OCI-LY3 (cell line): ENCODE measurements at regions not wholly inside any gene's neighbourhood (a gene's known extent, or its start where the extent isn't known, plus 50 kb on each side); places are given as distances from the start of the nearest gene placed in this dataset.

Experiments used
- H2AFZ ChIP-seq: fragments of 200-600, 300-600 bp; shearing (Covaris generic); 2 replicates; pipeline ENCODE4 v1.6.0; 2014; ENCODE audit warnings: antibody characterized with exemption, low read depth, low read length
- H3K27ac ChIP-seq: fragments of 200-600, 300-600 bp; sonication (generic); 2 replicates; pipeline ENCODE4 v1.5.1; 2014; ENCODE audit warnings: mild to moderate bottlenecking, low read length, moderate library complexity, mixed read lengths
- H3K27me3 ChIP-seq: fragments of 200-600, 300-600 bp; sonication (generic); 2 replicates; pipeline ENCODE4 v1.6.1; 2014; ENCODE audit warnings: low read depth, low read length, mixed read lengths
- H3K36me3 ChIP-seq: fragments of 200-600, 300-600 bp; sonication (generic); replicated peaks from 2 replicates; pipeline ENCODE3; 2014; ENCODE audit warnings: low read depth, low read length, mixed read lengths
- H3K4me1 ChIP-seq: fragments of 300-600, 200-600 bp; sonication (generic); 2 replicates; pipeline ENCODE4 v1.6.1; 2014; ENCODE audit warnings: low read length, mixed read lengths
- H3K4me2 ChIP-seq: fragments of 200-600, 300-600 bp; sonication (generic); 2 replicates; pipeline ENCODE4 v1.6.1; 2014; ENCODE audit warnings: low read length, mixed read lengths
- H3K4me3 ChIP-seq: fragments of 300-600, 200-600 bp; sonication (generic); 2 replicates; pipeline ENCODE4 v1.5.1; 2014; ENCODE audit warnings: antibody characterized with exemption, mild to moderate bottlenecking, low read length, moderate library complexity
- H3K79me2 ChIP-seq: fragments of 300-600, 200-600 bp; shearing (Covaris generic); 2 replicates; pipeline ENCODE4 v1.6.1; 2014; ENCODE audit warnings: mild to moderate bottlenecking, low read length, mixed read lengths
- H3K9ac ChIP-seq: fragments of 300-600, 200-600 bp; shearing (Covaris generic); 2 replicates; pipeline ENCODE4 v1.6.0; 2014; ENCODE audit warnings: mild to moderate bottlenecking, low read length, moderate library complexity
- H3K9me3 ChIP-seq: fragments of 200-600, 300-600 bp; shearing (Covaris generic); 2 replicates; pipeline ENCODE4 v1.6.1; 2014; ENCODE audit warnings: low read length, mixed read lengths; ENCODE audit not compliant: insufficient read depth
- H4K20me1 ChIP-seq: fragments of 200-600, 300-600 bp; sonication (generic); 2 replicates; pipeline ENCODE4 v1.6.1; 2016; ENCODE audit warnings: low read length, mixed read lengths; ENCODE audit not compliant: insufficient read depth
- CTCF ChIP-seq: fragments of 200-600, 300-600 bp; sonication (generic); IDR thresholded peaks from 2 replicates; pipeline ENCODE4 v1.5.1; 2014; ENCODE audit warnings: antibody characterized with exemption, low read length, low read depth
- EZH2phosphoT487 ChIP-seq: fragments of 200-600 bp; shearing (Covaris generic); IDR thresholded peaks from 2 replicates; pipeline ENCODE4 v1.6.1; 2018; ENCODE audit warnings: antibody characterized with exemption, mixed run types, low read depth

DNA sequence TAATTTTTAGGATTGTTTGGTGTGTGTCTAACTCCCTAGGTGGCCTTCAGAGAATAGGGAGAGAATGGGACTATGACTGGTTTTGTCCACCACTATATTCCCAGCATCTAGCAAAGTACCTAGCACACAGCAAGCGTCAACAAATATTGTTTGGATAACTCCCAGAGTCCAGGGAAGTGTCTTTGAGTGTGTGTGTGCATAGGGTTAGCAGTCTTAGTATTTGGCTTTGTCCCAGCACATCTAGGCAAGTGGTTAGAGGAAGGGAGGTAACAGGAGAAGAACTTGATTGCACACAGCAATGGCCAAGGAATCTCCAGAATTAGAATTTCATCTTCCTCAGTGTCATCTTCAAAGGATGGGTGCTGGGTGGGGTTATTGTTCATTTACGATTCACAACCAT, 385.4 kb upstream of the CDH5 start:
- Histone ChIP-seq H3K4me1 (no peaks in the 10 kb centered on the region), H3K36me3 (no peaks in the 10 kb centered on the region), H2AFZ (no peak overlapping the region), H3K79me2 (no peaks in the 10 kb centered on the region), H3K4me3 (no peak overlapping the region), H3K27ac (no peak overlapping the region), H3K9me3 (no peaks in the 10 kb centered on the region), H3K4me2 (no peak overlapping the region), H3K27me3 (peaks cover 9% of the 10 kb centered on the region; the same call in 1 of the 2 replicates), H3K9ac (no peak overlapping the region), H4K20me1 (no peaks in the 10 kb centered on the region)
- TF ChIP-seq CTCF (no peak), EZH2phosphoT487 (no peak)

GRCh38 chr16:65975049-65975708, 391.3 kb upstream of the CDH5 start:
- H3K9ac ChIP-seq: no peak overlapping the region
- H3K27me3 ChIP-seq: no peaks in the 10 kb centered on the region; the same call in 1 of the 2 replicates
- H3K4me1 ChIP-seq: no peaks in the 10 kb centered on the region
- H3K9me3 ChIP-seq: no peaks in the 10 kb centered on the region
- H2AFZ ChIP-seq: no peak overlapping the region
- H3K4me2 ChIP-seq: no peak overlapping the region
- no peak overlapping the region for H3K4me3 ChIP-seq
- H3K36me3 ChIP-seq: no peaks in the 10 kb centered on the region
- TF ChIP-seq EZH2phosphoT487 (no peak), CTCF (no peak)
- no peaks in the 10 kb centered on the region for H3K79me2 ChIP-seq
- no peaks in the 10 kb centered on the region for H4K20me1 ChIP-seq
- no peak overlapping the region for H3K27ac ChIP-seq

DNA sequence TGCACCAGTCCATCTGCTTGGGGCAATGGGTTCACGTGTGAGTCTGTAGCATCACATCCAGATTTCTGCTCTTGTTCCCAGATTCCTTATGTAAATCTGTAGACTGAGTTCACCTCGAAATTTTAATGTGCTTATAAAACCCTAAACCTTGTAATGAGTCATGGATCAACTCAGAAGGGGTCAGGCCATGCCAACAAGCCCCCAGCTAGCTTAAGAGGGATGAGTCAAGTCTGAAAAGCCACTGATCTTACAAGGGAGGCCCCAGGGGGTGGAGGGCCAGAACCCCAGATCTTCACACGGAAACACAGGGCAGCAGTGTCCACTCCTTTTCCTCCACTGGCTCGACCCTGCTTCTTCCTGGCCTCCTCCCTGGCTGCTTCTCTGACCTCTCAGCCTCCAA, 399.1 kb upstream of the CDH5 start:
- H3K79me2 ChIP-seq: no peaks in the 10 kb centered on the region
- no peaks in the 10 kb centered on the region for H3K9me3 ChIP-seq
- H3K27me3 ChIP-seq: no peaks in the 10 kb centered on the region
- H3K36me3 ChIP-seq: no peaks in the 10 kb centered on the region
- no peak overlapping the region for H3K9ac ChIP-seq
- H3K4me3 ChIP-seq: no peak overlapping the region
- no peak overlapping the region for H2AFZ ChIP-seq
- H4K20me1 ChIP-seq: no peaks in the 10 kb centered on the region
- no peak overlapping the region for H3K27ac ChIP-seq
- TF ChIP-seq EZH2phosphoT487 (no peak), CTCF (no peak)
- H3K4me1 ChIP-seq: no peaks in the 10 kb centered on the region
- no peak overlapping the region for H3K4me2 ChIP-seq

- H3K4me2 ChIP-seq: no peak overlapping the region
- TF ChIP-seq CTCF: no peak
- TF ChIP-seq EZH2phosphoT487: no peak
- H3K9me3 ChIP-seq: no peaks in the 10 kb centered on the region
- no peaks in the 10 kb centered on the region for H4K20me1 ChIP-seq
- no peak overlapping the region for H3K9ac ChIP-seq
- no peak overlapping the region for H2AFZ ChIP-seq
- H3K36me3 ChIP-seq: no peaks in the 10 kb centered on the region
- no peaks in the 10 kb centered on the region for H3K27me3 ChIP-seq
- H3K27ac ChIP-seq: no peak overlapping the region
- no peaks in the 10 kb centered on the region for H3K79me2 ChIP-seq
- no peak overlapping the region for H3K4me3 ChIP-seq
- no peaks in the 10 kb centered on the region for H3K4me1 ChIP-seq
These were observed 400.9 kb upstream of the CDH5 start for GRCh38 chr16:65965628-65966027.
